ENCODE measurements at regions not wholly inside any gene's neighbourhood (a gene's known extent, or its start where the extent isn't known, plus 50 kb on each side); places are given as distances from the start of the nearest gene placed in this dataset.

GRCh38 chr11:92284558-92284957 is 59.9 kb downstream of the FAT3 start (continued):
- TF ChIP-seq ZNF609 (CRISPR knock-in tag; IDR thresholded peaks at IDR 0.05; ENCODE audit: borderline replicate concordance), result no peak
- TF ChIP-seq MTF1 (CRISPR knock-in tag; IDR thresholded peaks at IDR 0.05; ENCODE audit: borderline replicate concordance), result no peak
- no peak for TF ChIP-seq TAF15 (IDR thresholded peaks at IDR 0.05; ENCODE audit: low read depth, low read length)
- TF ChIP-seq, protein P1, sequence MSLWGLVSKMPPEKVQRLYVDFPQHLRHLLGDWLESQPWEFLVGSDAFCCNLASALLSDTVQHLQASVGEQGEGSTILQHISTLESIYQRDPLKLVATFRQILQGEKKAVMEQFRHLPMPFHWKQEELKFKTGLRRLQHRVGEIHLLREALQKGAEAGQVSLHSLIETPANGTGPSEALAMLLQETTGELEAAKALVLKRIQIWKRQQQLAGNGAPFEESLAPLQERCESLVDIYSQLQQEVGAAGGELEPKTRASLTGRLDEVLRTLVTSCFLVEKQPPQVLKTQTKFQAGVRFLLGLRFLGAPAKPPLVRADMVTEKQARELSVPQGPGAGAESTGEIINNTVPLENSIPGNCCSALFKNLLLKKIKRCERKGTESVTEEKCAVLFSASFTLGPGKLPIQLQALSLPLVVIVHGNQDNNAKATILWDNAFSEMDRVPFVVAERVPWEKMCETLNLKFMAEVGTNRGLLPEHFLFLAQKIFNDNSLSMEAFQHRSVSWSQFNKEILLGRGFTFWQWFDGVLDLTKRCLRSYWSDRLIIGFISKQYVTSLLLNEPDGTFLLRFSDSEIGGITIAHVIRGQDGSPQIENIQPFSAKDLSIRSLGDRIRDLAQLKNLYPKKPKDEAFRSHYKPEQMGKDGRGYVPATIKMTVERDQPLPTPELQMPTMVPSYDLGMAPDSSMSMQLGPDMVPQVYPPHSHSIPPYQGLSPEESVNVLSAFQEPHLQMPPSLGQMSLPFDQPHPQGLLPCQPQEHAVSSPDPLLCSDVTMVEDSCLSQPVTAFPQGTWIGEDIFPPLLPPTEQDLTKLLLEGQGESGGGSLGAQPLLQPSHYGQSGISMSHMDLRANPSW (CRISPR knock-in tag; IDR thresholded peaks at IDR 0.05), result no peak
- TF ChIP-seq, protein P2, sequence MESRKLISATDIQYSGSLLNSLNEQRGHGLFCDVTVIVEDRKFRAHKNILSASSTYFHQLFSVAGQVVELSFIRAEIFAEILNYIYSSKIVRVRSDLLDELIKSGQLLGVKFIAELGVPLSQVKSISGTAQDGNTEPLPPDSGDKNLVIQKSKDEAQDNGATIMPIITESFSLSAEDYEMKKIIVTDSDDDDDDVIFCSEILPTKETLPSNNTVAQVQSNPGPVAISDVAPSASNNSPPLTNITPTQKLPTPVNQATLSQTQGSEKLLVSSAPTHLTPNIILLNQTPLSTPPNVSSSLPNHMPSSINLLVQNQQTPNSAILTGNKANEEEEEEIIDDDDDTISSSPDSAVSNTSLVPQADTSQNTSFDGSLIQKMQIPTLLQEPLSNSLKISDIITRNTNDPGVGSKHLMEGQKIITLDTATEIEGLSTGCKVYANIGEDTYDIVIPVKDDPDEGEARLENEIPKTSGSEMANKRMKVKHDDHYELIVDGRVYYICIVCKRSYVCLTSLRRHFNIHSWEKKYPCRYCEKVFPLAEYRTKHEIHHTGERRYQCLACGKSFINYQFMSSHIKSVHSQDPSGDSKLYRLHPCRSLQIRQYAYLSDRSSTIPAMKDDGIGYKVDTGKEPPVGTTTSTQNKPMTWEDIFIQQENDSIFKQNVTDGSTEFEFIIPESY (CRISPR knock-in tag; IDR thresholded peaks at IDR 0.05), result no peak
- no peak for TF ChIP-seq CREM (IDR thresholded peaks at IDR 0.05; ENCODE audit: low read depth)
- no peak for TF ChIP-seq THAP12 (CRISPR knock-in tag; IDR thresholded peaks at IDR 0.05)
- no peak for TF ChIP-seq ARNT (IDR thresholded peaks at IDR 0.05)
- TF ChIP-seq ZFX (CRISPR knock-in tag; IDR thresholded peaks at IDR 0.05), result no peak
- TF ChIP-seq TRIM24 (IDR thresholded peaks at IDR 0.05), result no peak
- TF ChIP-seq CREB1 (IDR thresholded peaks at IDR 0.05), result no peak
- no peak for TF ChIP-seq CREB1 (CRISPR knock-in tag; IDR thresholded peaks at IDR 0.05)
- TF ChIP-seq ZNF347 (CRISPR knock-in tag; IDR thresholded peaks at IDR 0.05; ENCODE audit: low read depth), result no peak
- no peak for TF ChIP-seq HOXB6 (CRISPR knock-in tag; IDR thresholded peaks at IDR 0.05; ENCODE audit: borderline replicate concordance)

Measured in K562 (cell line).